NB4 (cell line): ENCODE measurements at regions not wholly inside any gene's neighbourhood (a gene's known extent, or its start where the extent isn't known, plus 50 kb on each side); places are given as distances from the start of the nearest gene placed in this dataset.

Experiments used
- DNase-seq: peaks from one replicate; pipeline ENCODE4 v3.0.0; 2010; ENCODE audit warnings: low read depth
- H3K4me3 ChIP-seq: one replicate; pipeline ENCODE4 v1.5.1; 2011; ENCODE audit warnings: mild to moderate bottlenecking, low read depth, low read length, moderate library complexity
- CTCF ChIP-seq: IDR thresholded peaks from one replicate; pipeline ENCODE4 v1.5.1; 2012; ENCODE audit warnings: low read depth, low read length
- MAX ChIP-seq: IDR thresholded peaks from 2 replicates; pipeline ENCODE4 v1.6.1; 2011; ENCODE audit warnings: low read depth, low read length
- MYC ChIP-seq: IDR thresholded peaks from 2 replicates; pipeline ENCODE4 v1.6.1; 2011; ENCODE audit warnings: low read depth, low read length
- POLR2A ChIP-seq: IDR thresholded peaks from 2 replicates; pipeline ENCODE4 v1.6.1; 2011; ENCODE audit warnings: mild to moderate bottlenecking; ENCODE audit not compliant: insufficient read length; ENCODE audit errors: extremely low read depth

- no peak for DNase-seq
- H3K4me3 ChIP-seq = no peak overlapping the region
- TF ChIP-seq MYC (no peak), MAX (no peak), CTCF (no peak), POLR2A (no peak)
These were observed 108.6 kb downstream of the PPP1R3A start for GRCh38 chr7:113810080-113810744.

GRCh38 chr7:113809581-113809980 lies 109.2 kb downstream of the PPP1R3A start:
- DNase-seq = no peak
- TF ChIP-seq MYC (no peak), CTCF (no peak), POLR2A (no peak), MAX (no peak)
- no peak overlapping the region for H3K4me3 ChIP-seq

GRCh38 chr7:113806633-113807327 lies 112.0 kb downstream of the PPP1R3A start:
- no peak overlapping the region for H3K4me3 ChIP-seq
- TF ChIP-seq MYC (no peak), MAX (no peak), CTCF (no peak), POLR2A (no peak)
- DNase-seq = no peak

- H3K4me3 ChIP-seq = no peak overlapping the region
- TF ChIP-seq MAX (no peak), MYC (no peak), POLR2A (no peak), CTCF (no peak)
- no peak for DNase-seq
These were observed 112.8 kb downstream of the PPP1R3A start for GRCh38 chr7:113805976-113806375.

- TF ChIP-seq MAX = no peak
- no peak for TF ChIP-seq POLR2A
- TF ChIP-seq CTCF = no peak
- no peak for TF ChIP-seq MYC
- DNase-seq = no peak
- no peak overlapping the region for H3K4me3 ChIP-seq
These were observed 114.2 kb downstream of the PPP1R3A start for GRCh38 chr7:113804475-113805095.
